ENCODE measurements at regions not wholly inside any gene's neighbourhood (a gene's known extent, or its start where the extent isn't known, plus 50 kb on each side); places are given as distances from the start of the nearest gene placed in this dataset.
A peak's percentile ranks its signal among the peaks of the same experiment; 100 is the strongest.
"Not testable (repeated sequence)": the region's sequence is repeated elsewhere in the genome, so short reads cannot be mapped to it uniquely, and the experiment has no call there.

GRCh38 chr12:17030338-17030737 is 424.4 kb upstream of the LMO3 start:
- TF ChIP-seq POLR2A (IDR thresholded peaks at IDR 0.05; ENCODE audit: low read depth, low read length): no peak
- FAIRE-seq (no peak), DNase-seq (ENCODE audit: insufficient read length, low spot score) (no peak)

GRCh38 chr12:17028348-17028747 is 422.4 kb upstream of the LMO3 start:
- no peak for TF ChIP-seq POLR2A (IDR thresholded peaks at IDR 0.05; ENCODE audit: low read depth, low read length)
- FAIRE-seq: no peak
- DNase-seq (ENCODE audit: insufficient read length, low spot score): no peak

GRCh38 chr12:17025424-17025823 is 419.5 kb upstream of the LMO3 start:
- not testable (repeated sequence) for FAIRE-seq; DNase-seq (ENCODE audit: insufficient read length, low spot score)

GRCh38 chr12:17020765-17021164 is 414.8 kb upstream of the LMO3 start:
- FAIRE-seq (no peak), DNase-seq (ENCODE audit: insufficient read length, low spot score) (no peak)
- no peak for TF ChIP-seq POLR2A (IDR thresholded peaks at IDR 0.05; ENCODE audit: low read depth, low read length)

GRCh38 chr12:17017402-17017801 is 411.4 kb upstream of the LMO3 start:
- TF ChIP-seq POLR2A (IDR thresholded peaks at IDR 0.05; ENCODE audit: low read depth, low read length): no peak
- DNase-seq (ENCODE audit: insufficient read length, low spot score) (no peak), FAIRE-seq (no peak)

- TF ChIP-seq POLR2A (IDR thresholded peaks at IDR 0.05; ENCODE audit: low read depth, low read length): no peak
- DNase-seq (ENCODE audit: insufficient read length, low spot score) (no peak), FAIRE-seq (no peak)
Observed at GRCh38 chr12:17016116-17016864, 410.3 kb upstream of the LMO3 start.

- TF ChIP-seq POLR2A (IDR thresholded peaks at IDR 0.05; ENCODE audit: low read depth, low read length): no peak
- FAIRE-seq (no peak), DNase-seq (ENCODE audit: insufficient read length, low spot score) (no peak)
Observed at GRCh38 chr12:17015501-17015900, 409.5 kb upstream of the LMO3 start.

GRCh38 chr12:17007442-17008040 is 401.6 kb upstream of the LMO3 start:
- not testable (repeated sequence) for FAIRE-seq; DNase-seq (ENCODE audit: insufficient read length, low spot score)

- not testable (repeated sequence) for FAIRE-seq; DNase-seq (ENCODE audit: insufficient read length, low spot score)
Observed at GRCh38 chr12:16998538-16998937, 392.6 kb upstream of the LMO3 start.

GRCh38 chr12:16984484-16984883 is 378.5 kb upstream of the LMO3 start:
- DNase-seq (ENCODE audit: insufficient read length, low spot score): no peak
- no peak for TF ChIP-seq POLR2A (IDR thresholded peaks at IDR 0.05; ENCODE audit: low read depth, low read length)
- no peak for FAIRE-seq

GRCh38 chr12:16972923-16973770 is 367.2 kb upstream of the LMO3 start:
- no peak for TF ChIP-seq POLR2A (IDR thresholded peaks at IDR 0.05; ENCODE audit: low read depth, low read length)
- FAIRE-seq: no peak
- DNase-seq (ENCODE audit: insufficient read length, low spot score): no peak

GRCh38 chr12:16962889-16963288 is 356.9 kb upstream of the LMO3 start:
- DNase-seq (ENCODE audit: insufficient read length, low spot score) (no peak), FAIRE-seq (no peak)
- no peak for TF ChIP-seq POLR2A (IDR thresholded peaks at IDR 0.05; ENCODE audit: low read depth, low read length)

GRCh38 chr12:16955083-16955657 is 349.2 kb upstream of the LMO3 start:
- DNase-seq (ENCODE audit: insufficient read length, low spot score) (no peak), FAIRE-seq (peak; percentile 41)
- TF ChIP-seq POLR2A (IDR thresholded peaks at IDR 0.05; ENCODE audit: low read depth, low read length): no peak
